Liver (tissue), 3 donors: ENCODE measurements at regions not wholly inside any gene's neighbourhood (a gene's known extent, or its start where the extent isn't known, plus 50 kb on each side); places are given as distances from the start of the nearest gene placed in this dataset.
"Not testable (repeated sequence)": the region's sequence is repeated elsewhere in the genome, so short reads cannot be mapped to it uniquely, and the experiment has no call there.

ENCODE experiments used
- FOXA1 ChIP-seq: IDR thresholded peaks from 2 replicates; pipeline ENCODE4 v1.6.1; 2016; ENCODE audit warnings: antibody characterized with exemption
- GABPA ChIP-seq, 2 donors: IDR thresholded peaks in 1 of 2; conservative IDR thresholded peaks in 1 of 2; 2 replicates each; pipeline ENCODE4 v1.6.1; 2016; ENCODE audit warnings: antibody characterized with exemption in 2 of 2, mild to moderate bottlenecking in 1 of 2, moderate library complexity in 1 of 2
- HNF4A ChIP-seq, 2 donors: conservative IDR thresholded peaks; 2 replicates each; pipeline ENCODE4 v1.6.1; 2016; ENCODE audit warnings: antibody characterized with exemption in 2 of 2, mild to moderate bottlenecking in 2 of 2
- JUND ChIP-seq, 2 donors: IDR thresholded peaks; 2 replicates each; pipeline ENCODE4 v1.6.1; 2016; ENCODE audit warnings: antibody characterized with exemption in 2 of 2
- RAD21 ChIP-seq, 2 donors: IDR thresholded peaks; 2 replicates each; pipeline ENCODE4 v1.6.1; 2016; ENCODE audit warnings: antibody characterized with exemption in 2 of 2, mild to moderate bottlenecking in 2 of 2
- TF ChIP-seq, protein P1 (sequence below): fragments of 150-350 bp; IDR thresholded peaks from 2 replicates; pipeline ENCODE4 v1.5.1; 2017; ENCODE audit warnings: improper control_type of control experiment, low read depth, low read length; ENCODE audit not compliant: missing input control
- donor health status: healthy.
- donor health status: healthy.

DNA sequence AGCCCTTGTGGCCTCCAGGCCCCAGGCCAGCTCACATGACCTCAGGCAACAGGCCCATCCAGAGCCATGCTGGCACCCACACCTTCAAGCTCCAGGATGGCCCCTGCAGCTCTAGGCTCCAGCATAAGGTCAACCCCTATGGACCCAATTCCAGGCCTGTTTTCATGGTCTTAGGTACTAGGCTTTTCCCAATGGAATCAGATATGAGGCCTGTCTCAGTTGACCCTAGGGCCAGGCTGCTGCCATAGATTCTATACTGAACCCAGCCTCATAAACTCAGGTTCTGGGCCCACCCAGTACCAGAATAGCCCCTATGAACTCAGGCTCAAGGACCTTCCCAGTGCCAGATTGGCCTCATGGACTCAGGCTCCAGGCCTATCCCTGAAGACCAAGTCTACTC is 278.6 kb downstream of the CNTNAP3 start:
- TF ChIP-seq, protein P1, sequence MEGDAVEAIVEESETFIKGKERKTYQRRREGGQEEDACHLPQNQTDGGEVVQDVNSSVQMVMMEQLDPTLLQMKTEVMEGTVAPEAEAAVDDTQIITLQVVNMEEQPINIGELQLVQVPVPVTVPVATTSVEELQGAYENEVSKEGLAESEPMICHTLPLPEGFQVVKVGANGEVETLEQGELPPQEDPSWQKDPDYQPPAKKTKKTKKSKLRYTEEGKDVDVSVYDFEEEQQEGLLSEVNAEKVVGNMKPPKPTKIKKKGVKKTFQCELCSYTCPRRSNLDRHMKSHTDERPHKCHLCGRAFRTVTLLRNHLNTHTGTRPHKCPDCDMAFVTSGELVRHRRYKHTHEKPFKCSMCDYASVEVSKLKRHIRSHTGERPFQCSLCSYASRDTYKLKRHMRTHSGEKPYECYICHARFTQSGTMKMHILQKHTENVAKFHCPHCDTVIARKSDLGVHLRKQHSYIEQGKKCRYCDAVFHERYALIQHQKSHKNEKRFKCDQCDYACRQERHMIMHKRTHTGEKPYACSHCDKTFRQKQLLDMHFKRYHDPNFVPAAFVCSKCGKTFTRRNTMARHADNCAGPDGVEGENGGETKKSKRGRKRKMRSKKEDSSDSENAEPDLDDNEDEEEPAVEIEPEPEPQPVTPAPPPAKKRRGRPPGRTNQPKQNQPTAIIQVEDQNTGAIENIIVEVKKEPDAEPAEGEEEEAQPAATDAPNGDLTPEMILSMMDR = not testable (repeated sequence)
- not testable (repeated sequence) for TF ChIP-seq FOXA1; RAD21 (IDR thresholded peaks at IDR 0.05); HNF4A (conservative IDR thresholded peaks at IDR 0.05); GABPA (IDR thresholded peaks at IDR 0.05 in 1 of 2, conservative IDR thresholded peaks at IDR 0.05 in 1 of 2); JUND (IDR thresholded peaks at IDR 0.05)
